SW480 (cell line): ENCODE measurements at regions not wholly inside any gene's neighbourhood (a gene's known extent, or its start where the extent isn't known, plus 50 kb on each side); places are given as distances from the start of the nearest gene placed in this dataset.
"Not testable (repeated sequence)": the region's sequence is repeated elsewhere in the genome, so short reads cannot be mapped to it uniquely, and the experiment has no call there.

ENCODE experiments used
- DNase-seq: peaks from one replicate; pipeline ENCODE4 v3.0.0-alpha.2; 2016; ENCODE audit warnings: low spot score

DNA sequence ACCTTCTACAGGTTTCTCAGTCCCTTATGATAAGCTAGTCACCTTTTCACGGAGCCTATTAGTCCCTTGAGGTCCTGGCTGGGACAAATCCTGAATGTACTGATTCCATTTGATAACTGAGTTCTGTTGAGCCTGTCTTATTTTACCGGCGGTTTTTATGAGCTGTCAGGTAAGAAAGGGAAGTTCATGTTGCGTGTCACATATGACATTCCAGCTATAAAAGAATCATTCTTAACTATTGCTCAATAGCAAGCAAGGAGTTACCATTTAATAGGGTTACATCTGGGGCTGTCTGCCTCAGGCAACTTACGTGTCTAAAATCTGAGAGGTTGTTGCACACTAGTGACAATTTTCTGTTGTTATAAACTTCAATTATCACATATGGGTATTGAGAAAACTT, 394.6 kb downstream of the TECRL start:
- no peak for DNase-seq

DNA sequence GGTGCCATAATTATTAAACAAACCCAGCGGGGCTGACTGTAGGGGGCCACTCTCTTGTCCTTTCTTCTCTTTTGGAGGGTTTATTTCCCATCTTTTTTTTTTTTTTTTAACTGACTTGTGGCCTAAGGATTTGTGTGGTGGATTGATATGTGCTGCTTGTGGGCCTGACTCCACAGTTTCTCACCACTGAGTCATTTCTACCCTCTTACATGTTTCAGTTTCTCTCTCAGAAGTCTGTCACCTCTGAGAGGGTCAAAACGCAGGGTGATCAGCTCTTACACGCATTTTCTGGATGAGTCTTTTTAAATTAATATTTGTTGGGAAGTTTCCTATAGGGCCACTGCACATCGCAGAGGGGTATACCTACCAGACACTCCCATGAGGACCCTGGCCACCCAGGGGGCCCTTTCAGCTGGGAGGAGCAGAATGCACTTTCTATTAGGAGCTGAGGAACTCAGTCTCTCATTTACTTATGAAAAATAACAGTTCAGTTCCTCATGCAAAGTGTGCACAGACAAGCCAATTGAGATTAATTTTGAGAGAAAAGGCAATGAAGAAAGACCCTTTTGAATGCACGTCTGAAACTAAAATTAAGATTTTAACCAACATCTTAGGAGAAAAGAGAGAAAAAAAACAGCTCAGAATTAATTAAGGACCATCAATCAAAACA, 407.9 kb downstream of the TECRL start:
- DNase-seq, result no peak

DNA sequence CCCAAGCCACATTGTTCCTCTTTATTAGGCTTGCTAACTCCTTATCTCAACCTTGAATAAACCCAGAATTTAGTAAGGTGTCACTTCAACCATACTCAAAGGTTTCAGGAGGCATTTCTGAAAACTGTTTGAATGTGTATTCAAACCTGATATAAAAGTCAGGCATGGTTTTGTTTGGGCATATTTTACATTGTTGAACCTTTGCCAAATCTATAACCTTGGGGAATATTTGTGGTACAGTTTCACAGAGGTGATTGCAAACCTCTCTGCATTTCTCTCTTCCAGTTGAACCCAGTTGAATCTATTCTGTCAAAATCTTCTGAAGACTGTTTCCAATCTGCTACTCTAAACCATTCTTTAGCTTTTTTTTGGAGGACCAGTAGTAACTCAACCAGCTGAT, 409.0 kb downstream of the TECRL start:
- DNase-seq, result no peak

- DNase-seq, result no peak
Observed at GRCh38 chr4:63986253-63986652, 423.0 kb downstream of the TECRL start.

GRCh38 chr4:63983224-63983623, 426.0 kb downstream of the TECRL start:
- DNase-seq, result no peak

- DNase-seq, result no peak
Observed at GRCh38 chr4:63965875-63966274, 443.4 kb downstream of the TECRL start.

- DNase-seq, result not testable (repeated sequence)
Observed at GRCh38 chr4:63942706-63943286, 466.5 kb downstream of the TECRL start.

DNA sequence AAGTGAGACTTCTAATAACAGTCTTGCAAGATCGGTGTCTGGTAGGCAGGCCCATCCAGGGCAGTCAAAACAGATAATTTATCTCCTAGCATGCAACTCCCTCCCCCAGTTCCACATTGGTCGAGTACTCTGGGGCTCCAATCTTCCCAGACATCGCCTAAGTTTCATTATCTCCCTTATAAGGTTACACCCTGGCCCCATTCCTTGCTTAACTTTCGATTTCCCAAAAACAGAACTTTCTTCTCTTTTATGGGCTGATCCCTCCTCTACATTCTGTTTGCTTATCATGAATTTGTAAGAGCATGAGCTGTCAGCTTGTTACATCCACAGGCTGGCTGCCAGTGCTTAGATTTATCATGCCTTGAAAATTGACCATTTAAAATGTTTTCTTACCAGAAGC, 471.3 kb downstream of the TECRL start:
- no peak for DNase-seq

DNA sequence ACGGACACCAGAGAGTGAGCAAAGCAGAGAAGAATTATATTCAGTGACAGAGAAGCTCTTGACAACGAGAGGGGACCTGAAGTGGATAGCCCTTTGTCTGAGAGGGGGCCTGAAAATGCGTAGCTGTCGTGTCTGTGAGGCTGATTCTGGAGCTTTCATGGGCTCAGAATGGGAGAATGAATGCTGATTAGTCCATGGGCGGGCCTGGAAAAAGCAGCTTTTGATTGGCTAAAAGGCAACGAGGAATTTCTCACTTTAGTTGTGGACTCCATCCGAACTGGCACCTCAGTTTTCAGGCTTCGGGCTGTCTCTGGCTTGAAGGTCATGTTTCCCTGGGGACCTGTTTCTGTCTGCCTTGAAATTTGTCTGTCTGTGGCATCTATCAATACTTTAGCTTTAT, 487.1 kb downstream of the TECRL start:
- DNase-seq, result no peak

DNA sequence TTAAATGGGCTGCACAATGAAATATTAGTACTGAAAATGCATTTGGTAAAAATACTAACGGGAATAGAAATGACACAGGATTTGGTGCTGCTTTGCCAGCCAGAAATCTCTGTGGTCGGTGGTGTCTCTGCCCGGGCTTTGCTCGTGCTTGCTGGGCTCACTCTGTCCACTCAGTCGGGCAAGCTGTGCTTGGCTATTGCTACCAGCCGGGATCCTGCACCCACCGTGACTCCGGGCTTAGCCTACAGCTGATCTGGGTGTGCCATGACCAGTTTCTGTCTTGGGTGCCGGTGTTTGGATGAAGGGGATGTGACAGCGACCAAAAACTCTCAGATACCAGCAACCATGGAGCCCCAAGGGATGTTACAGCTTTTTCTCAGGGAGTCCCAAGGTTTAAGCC, 487.7 kb downstream of the TECRL start:
- no peak for DNase-seq

- DNase-seq, result no peak
Observed at GRCh38 chr4:63919636-63920365, 489.4 kb downstream of the TECRL start.

GRCh38 chr4:63906660-63907183, 502.5 kb downstream of the TECRL start:
- DNase-seq, result no peak

- DNase-seq, result no peak
Observed at GRCh38 chr4:63904201-63904600, 505.0 kb downstream of the TECRL start.

GRCh38 chr4:63901304-63901703, 507.9 kb downstream of the TECRL start:
- DNase-seq, result no peak

GRCh38 chr4:63898961-63899360, 510.3 kb downstream of the TECRL start:
- DNase-seq, result no peak

- no peak for DNase-seq
Observed at GRCh38 chr4:63894161-63894560, 515.1 kb downstream of the TECRL start.

DNA sequence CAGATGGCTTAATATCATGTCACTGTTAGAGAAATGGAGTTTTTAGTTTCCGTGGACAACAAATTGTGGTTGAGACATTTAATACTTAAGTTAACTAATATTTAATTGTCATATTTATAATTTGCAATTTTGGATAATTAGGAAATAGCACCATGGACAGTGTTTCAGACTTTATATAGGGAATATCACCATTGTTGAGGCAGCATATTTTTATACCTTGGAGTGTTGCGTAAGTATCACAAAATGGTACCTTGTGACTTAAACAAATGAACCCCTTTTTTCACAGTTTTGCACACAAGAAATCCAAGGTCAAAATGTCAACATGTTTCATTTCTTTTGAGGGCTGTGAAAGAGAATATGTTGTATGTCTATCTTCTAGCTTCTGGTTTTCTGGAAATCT, 539.9 kb downstream of the TECRL start:
- DNase-seq, result no peak

GRCh38 chr4:63851496-63851895, 557.8 kb downstream of the TECRL start:
- no peak for DNase-seq

- no peak for DNase-seq
Observed at GRCh38 chr4:63841266-63841665, 568.0 kb downstream of the TECRL start.

- no peak for DNase-seq
Observed at GRCh38 chr4:63831590-63832155, 577.6 kb downstream of the TECRL start.

DNA sequence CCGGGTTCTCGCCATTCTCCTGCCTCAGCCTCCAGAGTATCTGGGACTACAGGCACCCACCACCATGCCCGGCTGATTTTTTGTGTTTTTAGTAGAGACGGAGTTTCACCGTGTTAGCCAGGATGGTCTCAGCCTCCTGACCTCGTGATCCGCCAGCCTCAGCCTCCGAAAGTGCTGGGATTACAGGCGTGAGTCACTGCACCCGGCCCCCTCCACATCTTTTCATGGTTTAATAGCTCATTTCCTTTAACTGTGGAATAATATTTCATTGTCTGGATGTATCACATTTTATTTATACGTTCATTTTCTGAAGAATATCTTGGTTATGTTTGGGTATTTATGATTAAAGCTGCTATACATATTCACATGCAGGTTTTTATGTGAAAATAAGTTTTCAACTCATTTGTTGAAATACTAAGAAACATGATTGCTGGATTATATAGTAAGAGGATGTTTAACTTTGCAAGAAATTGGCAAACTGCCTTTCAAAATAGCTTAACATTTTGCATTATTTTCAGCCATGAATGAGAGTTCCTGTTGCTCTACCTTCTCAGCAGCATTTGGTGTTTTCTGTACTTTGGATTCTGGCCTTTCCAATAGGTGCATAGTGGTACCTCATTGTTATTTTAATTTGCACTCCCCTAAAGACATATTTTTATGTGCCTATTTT, 591.9 kb downstream of the TECRL start:
- no peak for DNase-seq
